ENCODE measurements at regions not wholly inside any gene's neighbourhood (a gene's known extent, or its start where the extent isn't known, plus 50 kb on each side); places are given as distances from the start of the nearest gene placed in this dataset.

GRCh38 chr5:54766748-54767147, 218.6 kb downstream of the ESM1 start:
- Mint-ChIP-seq H3K9me3 (ENCODE audit: unreplicated experiment) (no peaks in the 10 kb centered on the region), H3K4me3 (ENCODE audit: unreplicated experiment) (no peak overlapping the region), H3K27ac (ENCODE audit: unreplicated experiment) (no peak overlapping the region), H3K36me3 (ENCODE audit: low read depth, unreplicated experiment) (no peaks in the 10 kb centered on the region), H3K4me1 (ENCODE audit: unreplicated experiment) (no peaks in the 10 kb centered on the region), H3K27me3 (ENCODE audit: unreplicated experiment) (no peaks in the 10 kb centered on the region)
- no peak for DNase-seq (ENCODE audit: low spot score)
- no peak for TF ChIP-seq CTCF (IDR thresholded peaks at IDR 0.05; ENCODE audit: unreplicated experiment)

DNA sequence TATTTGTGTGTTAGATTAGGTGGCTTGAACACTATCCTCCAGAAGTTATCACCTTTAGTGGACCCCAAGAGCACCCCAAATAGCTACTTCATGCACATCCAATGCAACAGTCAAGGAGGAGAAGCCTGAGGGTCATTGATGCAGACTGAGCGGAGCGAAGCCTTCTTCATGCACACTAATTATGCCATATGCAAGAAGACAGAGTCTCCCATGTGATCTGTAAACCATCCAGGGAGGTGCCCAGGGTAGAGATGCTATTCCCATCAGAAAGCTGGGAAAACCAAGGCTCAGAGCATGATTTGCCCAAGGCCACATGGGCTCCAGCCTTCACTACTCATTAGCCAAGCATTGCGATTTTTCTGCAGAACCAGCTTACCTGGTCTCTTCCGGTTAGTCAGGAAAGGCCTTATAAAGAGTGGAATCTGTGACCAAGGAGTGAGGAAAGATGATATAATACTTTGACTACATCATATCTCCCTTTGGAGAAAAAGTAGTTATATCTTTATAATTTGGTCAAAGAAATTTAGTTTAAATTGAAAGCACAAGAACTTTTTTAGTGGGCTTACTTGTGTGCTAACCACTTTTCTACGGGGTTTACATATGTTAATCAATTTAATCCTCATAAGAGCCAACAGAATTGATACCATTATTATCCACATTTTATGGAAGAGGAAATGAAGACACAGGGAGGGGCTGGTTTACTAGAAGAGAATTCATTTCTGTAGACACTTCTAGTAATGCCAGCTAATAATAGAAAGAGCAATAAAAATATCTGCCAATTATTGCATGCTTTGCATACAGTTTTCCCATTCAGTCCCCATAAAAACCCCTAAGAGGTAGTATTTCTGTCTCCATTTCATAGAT, 220.0 kb downstream of the ESM1 start:
- no peak for TF ChIP-seq CTCF (IDR thresholded peaks at IDR 0.05; ENCODE audit: unreplicated experiment)
- no peak for DNase-seq (ENCODE audit: low spot score)
- Mint-ChIP-seq H3K4me1 (ENCODE audit: unreplicated experiment) (no peaks in the 10 kb centered on the region), H3K4me3 (ENCODE audit: unreplicated experiment) (no peak overlapping the region), H3K27me3 (ENCODE audit: unreplicated experiment) (no peaks in the 10 kb centered on the region), H3K27ac (ENCODE audit: unreplicated experiment) (no peak overlapping the region), H3K9me3 (ENCODE audit: unreplicated experiment) (no peaks in the 10 kb centered on the region), H3K36me3 (ENCODE audit: low read depth, unreplicated experiment) (no peaks in the 10 kb centered on the region)

DNA sequence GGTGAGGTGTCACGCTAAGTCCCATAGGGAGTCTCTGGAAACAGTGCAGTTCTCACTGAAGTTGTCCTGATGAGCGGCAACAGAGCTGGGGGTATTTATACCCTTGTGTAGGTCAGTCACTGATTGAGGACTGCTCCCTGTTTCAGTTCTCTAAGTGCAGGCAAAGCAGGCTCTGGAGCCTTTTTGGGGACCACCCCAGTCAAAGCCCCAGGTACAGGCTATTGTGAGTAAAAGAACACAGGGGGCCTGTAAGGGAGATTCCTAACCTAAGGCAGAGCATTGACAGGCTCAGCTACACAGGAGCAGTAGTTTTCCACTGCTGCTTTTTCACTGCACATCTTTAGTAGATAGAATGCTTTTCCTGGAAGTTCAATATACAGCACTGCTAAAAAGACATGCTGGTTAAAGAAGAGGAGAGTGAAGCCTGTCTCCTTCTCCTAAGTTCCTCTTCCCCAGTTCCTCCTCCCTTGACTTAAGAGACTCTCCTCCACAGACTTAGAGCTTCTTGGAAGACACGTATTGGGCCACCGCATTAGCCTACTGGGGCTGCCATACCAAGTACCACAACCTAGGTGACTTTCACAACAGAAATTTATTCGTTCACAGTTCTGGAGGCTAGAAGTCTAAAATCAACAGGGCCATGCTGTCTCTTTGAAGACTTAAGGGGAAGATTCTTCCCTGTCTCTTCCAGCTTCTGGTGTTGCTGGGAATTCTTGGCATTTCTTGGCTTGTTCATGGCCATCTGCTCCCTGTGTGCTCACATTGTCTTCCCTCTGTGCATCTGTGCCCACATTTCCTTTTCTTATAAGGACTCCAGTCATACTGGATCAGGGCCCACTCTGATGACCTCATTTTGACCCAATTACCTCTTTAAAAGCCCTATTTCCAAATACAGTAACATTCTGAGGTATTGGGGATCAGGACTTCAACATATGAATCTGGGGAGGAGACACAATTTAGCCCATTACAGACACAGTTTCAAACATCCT, 221.0 kb downstream of the ESM1 start:
- Mint-ChIP-seq H3K36me3 (ENCODE audit: low read depth, unreplicated experiment) (no peaks in the 10 kb centered on the region), H3K27ac (ENCODE audit: unreplicated experiment) (no peak overlapping the region), H3K4me1 (ENCODE audit: unreplicated experiment) (no peaks in the 10 kb centered on the region), H3K27me3 (ENCODE audit: unreplicated experiment) (no peaks in the 10 kb centered on the region), H3K4me3 (ENCODE audit: unreplicated experiment) (no peak overlapping the region), H3K9me3 (ENCODE audit: unreplicated experiment) (no peaks in the 10 kb centered on the region)
- no peak for TF ChIP-seq CTCF (IDR thresholded peaks at IDR 0.05; ENCODE audit: unreplicated experiment)
- DNase-seq (ENCODE audit: low spot score), result no peak

DNA sequence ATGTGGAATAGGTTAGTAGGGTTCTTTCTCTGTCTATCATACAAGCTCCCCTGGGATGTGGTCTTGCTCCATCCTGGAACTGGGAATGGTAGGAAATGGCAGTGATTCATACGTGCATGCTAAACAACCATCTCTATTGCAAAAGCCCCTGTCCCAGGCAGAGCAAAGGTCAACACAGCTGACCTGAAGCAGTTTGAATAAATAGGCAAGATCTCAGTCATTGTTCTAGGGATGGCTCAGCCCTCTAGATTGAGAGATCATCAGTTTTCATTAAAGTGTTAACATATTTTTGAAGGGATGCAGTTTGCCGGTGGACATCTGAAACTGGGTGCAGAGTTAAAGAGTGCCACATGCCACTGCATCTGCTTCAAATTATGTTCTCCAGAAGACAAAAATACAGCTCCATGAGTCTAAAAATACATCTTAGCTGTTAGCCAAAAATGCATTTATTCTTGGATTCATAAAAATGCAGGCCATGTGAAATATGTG, 224.1 kb downstream of the ESM1 start:
- peaks cover 1% of the 10 kb centered on the region for H3K4me1 Mint-ChIP-seq (ENCODE audit: unreplicated experiment)
- H3K9me3 Mint-ChIP-seq (ENCODE audit: unreplicated experiment), result no peaks in the 10 kb centered on the region
- H3K27me3 Mint-ChIP-seq (ENCODE audit: unreplicated experiment), result no peaks in the 10 kb centered on the region
- H3K36me3 Mint-ChIP-seq (ENCODE audit: low read depth, unreplicated experiment), result no peaks in the 10 kb centered on the region
- no peak for TF ChIP-seq CTCF (IDR thresholded peaks at IDR 0.05; ENCODE audit: unreplicated experiment)
- H3K4me3 Mint-ChIP-seq (ENCODE audit: unreplicated experiment), result no peak overlapping the region
- no peak overlapping the region for H3K27ac Mint-ChIP-seq (ENCODE audit: unreplicated experiment)
- DNase-seq (ENCODE audit: low spot score), result no peak

Measured in endothelial cell (in vitro differentiated cells).